IMR-90 (cell line): ENCODE measurements at regions not wholly inside any gene's neighbourhood (a gene's known extent, or its start where the extent isn't known, plus 50 kb on each side); places are given as distances from the start of the nearest gene placed in this dataset.

Experiments used
- ATAC-seq: fragments of 200-7000 bp; cut with Tn5 transposase; 2 replicates; pipeline ENCODE4 v1.9.1; 2020; ENCODE audit warnings: low read depth, mild to moderate bottlenecking, moderate library complexity
- BruUV-seq: library from RNA; stranded (reverse); fragments of 400-500 nt; replicated peaks from 2 replicates; lab custom pipeline; 2021; lab: Mats Ljungman, UMichigan
- CTCF ChIA-PET: fragments of 300-600 bp; formaldehyde crosslinking; extraction: SDS; loops from one replicate; lab custom pipeline; 2021; ENCODE audit warnings: antibody characterized with exemption; lab: Yijun Ruan, JAX
- POLR2A ChIA-PET: fragments of 300-600 bp; sonication (Branson Sonifier 250); formaldehyde crosslinking; loops from one replicate; lab custom pipeline; 2022; ENCODE audit warnings: antibody characterized with exemption; ENCODE audit not compliant: unreplicated experiment; lab: Charles Lee
- DNase-seq: peaks from one replicate; pipeline ENCODE4 v3.0.0; 2013
- H2AFZ ChIP-seq: replicated peaks from 2 replicates; pipeline ENCODE3; 2013; ENCODE audit warnings: low read length, mild to moderate bottlenecking; ENCODE audit not compliant: poor library complexity
- H2AK5ac ChIP-seq: 2 replicates; pipeline ENCODE4 v1.6.1; 2013; ENCODE audit warnings: low read depth, low read length, inconsistent platforms
- H2AK9ac ChIP-seq: replicated peaks from 2 replicates; pipeline ENCODE3; 2013; ENCODE audit warnings: mild to moderate bottlenecking, low read depth, low read length, moderate library complexity; ENCODE audit not compliant: poor library complexity
- H2BK120ac ChIP-seq: 2 replicates; pipeline ENCODE4 v1.6.1; 2013; ENCODE audit warnings: low read depth, low read length, inconsistent platforms
- H2BK15ac ChIP-seq: 3 replicates; pipeline ENCODE4 v1.6.1; 2013; ENCODE audit warnings: low read depth, low read length, inconsistent platforms
- H2BK20ac ChIP-seq: 2 replicates; pipeline ENCODE4 v1.6.1; 2013; ENCODE audit warnings: low read depth, mild to moderate bottlenecking, inconsistent platforms, low read length, moderate library complexity
- H2BK5ac ChIP-seq: 2 replicates; pipeline ENCODE4 v1.6.1; 2013; ENCODE audit warnings: mild to moderate bottlenecking, low read depth, low read length, inconsistent platforms; ENCODE audit not compliant: poor library complexity, severe bottlenecking
- H3K14ac ChIP-seq: replicated peaks from 2 replicates; pipeline ENCODE4 v1.6.1; 2013; ENCODE audit warnings: low read depth, low read length, inconsistent platforms
- H3K18ac ChIP-seq: 2 replicates; pipeline ENCODE4 v1.6.1; 2013; ENCODE audit warnings: low read depth, low read length, control low read depth
- H3K23ac ChIP-seq: 2 replicates; pipeline ENCODE4 v1.6.1; 2013; ENCODE audit warnings: low read depth, low read length, inconsistent platforms
- H3K27ac ChIP-seq: 2 replicates; pipeline ENCODE4 v1.5.1; 2013; ENCODE audit warnings: mild to moderate bottlenecking, control low read depth, low read length; ENCODE audit not compliant: insufficient read depth
- H3K27me3 ChIP-seq: 2 replicates; pipeline ENCODE4 v1.6.1; 2013; ENCODE audit warnings: low read length; ENCODE audit not compliant: control insufficient read depth, insufficient read depth
- H3K36me3 ChIP-seq: 2 replicates; pipeline ENCODE4 v1.6.1; 2013; ENCODE audit warnings: low read length, mixed read lengths; ENCODE audit not compliant: control insufficient read depth, insufficient read depth
- H3K4ac ChIP-seq: 2 replicates; pipeline ENCODE4 v1.6.1; 2013; ENCODE audit warnings: low read depth, low read length, inconsistent platforms
- H3K4me1 ChIP-seq: 2 replicates; pipeline ENCODE4 v1.6.1; 2013; ENCODE audit warnings: low read length, mixed read lengths; ENCODE audit not compliant: control insufficient read depth, insufficient read depth
- H3K4me2 ChIP-seq: 2 replicates; pipeline ENCODE4 v1.6.1; 2013; ENCODE audit warnings: low read depth, mild to moderate bottlenecking, control low read depth, low read length, moderate library complexity
- H3K4me3 ChIP-seq: 2 replicates; pipeline ENCODE4 v1.5.1; 2013; ENCODE audit warnings: low read depth, mild to moderate bottlenecking, control low read depth, low read length, moderate library complexity; ENCODE audit not compliant: insufficient read depth
- H3K56ac ChIP-seq: 2 replicates; pipeline ENCODE4 v1.6.1; 2013; ENCODE audit warnings: low read length, inconsistent platforms; ENCODE audit not compliant: insufficient read depth; ENCODE audit errors: extremely low read depth
- H3K79me1 ChIP-seq, 2 experiments: 2 replicates each; pipeline ENCODE4 v1.6.1; 2013; ENCODE audit warnings: low read length in 2 of 2, inconsistent platforms in 1 of 2, low read depth in 1 of 2
- H3K9ac ChIP-seq: 2 replicates; pipeline ENCODE4 v1.6.1; 2013; ENCODE audit warnings: low read depth, low read length, control low read depth
- H3K9me1 ChIP-seq: 2 replicates; pipeline ENCODE4 v1.6.1; 2013; ENCODE audit warnings: low read length, inconsistent platforms; ENCODE audit not compliant: insufficient read depth
- H3K9me3 ChIP-seq: 2 replicates; pipeline ENCODE4 v1.6.1; 2013; ENCODE audit warnings: low read length; ENCODE audit not compliant: control insufficient read depth, insufficient read depth
- H4K20me1 ChIP-seq: 2 replicates; pipeline ENCODE4 v1.6.1; 2013; ENCODE audit warnings: low read length, inconsistent platforms; ENCODE audit not compliant: insufficient read depth
- H4K5ac ChIP-seq: 2 replicates; pipeline ENCODE4 v1.6.1; 2013; ENCODE audit warnings: mild to moderate bottlenecking, low read depth, low read length, control low read depth
- H4K8ac ChIP-seq, 2 experiments: 2 replicates each; pipeline ENCODE4 v1.6.1; 2013; ENCODE audit warnings: low read depth in 2 of 2, low read length in 2 of 2, control low read depth in 1 of 2, inconsistent platforms in 1 of 2
- H4K91ac ChIP-seq: 2 replicates; pipeline ENCODE4 v1.6.1; 2013; ENCODE audit warnings: low read depth, low read length, inconsistent platforms; ENCODE audit not compliant: insufficient read depth
- CEBPB ChIP-seq: IDR thresholded peaks from 2 replicates; pipeline ENCODE4 v1.6.1; 2012; ENCODE audit warnings: low read depth, low read length, improper control_type of control experiment
- CHD1 ChIP-seq: IDR thresholded peaks from 2 replicates; pipeline ENCODE4 v1.6.1; 2012; ENCODE audit warnings: low read depth, low read length, improper control_type of control experiment
- FOS ChIP-seq: fragments of 150-350 bp; IDR thresholded peaks from 2 replicates; pipeline ENCODE4 v1.6.1; 2016; ENCODE audit warnings: low read depth, low read length
- MAFK ChIP-seq: IDR thresholded peaks from 2 replicates; pipeline ENCODE4 v1.6.1; 2012; ENCODE audit warnings: low read depth, low read length, improper control_type of control experiment
- MXI1 ChIP-seq: IDR thresholded peaks from 2 replicates; pipeline ENCODE4 v1.6.1; 2012; ENCODE audit warnings: low read depth, mild to moderate bottlenecking, low read length, moderate library complexity, borderline replicate concordance
- NFE2L2 ChIP-seq: fragments of 150-350 bp; IDR thresholded peaks from 2 replicates; pipeline ENCODE4 v1.6.1; 2016; ENCODE audit warnings: low read depth, mild to moderate bottlenecking, low read length
- POLR2A ChIP-seq: IDR thresholded peaks from 2 replicates; pipeline ENCODE4 v1.6.1; 2012; ENCODE audit warnings: mild to moderate bottlenecking, low read depth, low read length
- RAD21 ChIP-seq: IDR thresholded peaks from 2 replicates; pipeline ENCODE4 v1.6.1; 2012; ENCODE audit warnings: low read length, improper control_type of control experiment
- RCOR1 ChIP-seq: IDR thresholded peaks from 2 replicates; pipeline ENCODE4 v1.6.1; 2012; ENCODE audit warnings: mild to moderate bottlenecking, low read length, improper control_type of control experiment; ENCODE audit not compliant: insufficient replicate concordance
- RFX5 ChIP-seq: IDR thresholded peaks from 2 replicates; pipeline ENCODE4 v1.8.0; 2012; ENCODE audit warnings: low read depth, mild to moderate bottlenecking, low read length, moderate library complexity
- WGBS, 2 experiments: methylation state at CpG; one replicate each; pipeline versions ENCODE4 v1.1.5 to v1.1.7; 2013; ENCODE audit warnings: missing lambda C conversion rate in 2 of 2; ENCODE audit not compliant: insufficient read length in 1 of 2; ENCODE audit errors: extremely low coverage in 2 of 2; 5-methylcytosine and 5-hydroxymethylcytosine counted together
- dilution Hi-C: fragments of 300-500 bp; cut with HindIII; formaldehyde crosslinking; loops from one replicate; pipeline ENCODE4 v1.14.3; 2018; ENCODE audit warnings: low sequenced_read_pairs; ENCODE audit not compliant: unreplicated experiment
- in situ Hi-C: fragments of 300-500 bp; cut with MboI; formaldehyde crosslinking; loops from 3 replicates; pipeline ENCODE4 v1.14.3; 2019; ENCODE audit warnings: low sequenced_read_pairs, inconsistent platforms, mixed read lengths
- intact Hi-C: fragments of 100-400 bp; cut with micrococcal nuclease; formaldehyde crosslinking; loops from 2 replicates; pipeline ENCODE4 v1.10.0; 2022
- TF ChIP-seq, protein P1 (sequence below): fragments of 150-350 bp; IDR thresholded peaks from 2 replicates; pipeline ENCODE4 v1.6.1; 2016; ENCODE audit warnings: low read depth, mild to moderate bottlenecking, low read length, moderate library complexity, borderline replicate concordance
- TF ChIP-seq, protein P2 (sequence below): fragments of 150-350 bp; IDR thresholded peaks from 2 replicates; pipeline ENCODE4 v1.6.1; 2017; ENCODE audit warnings: mild to moderate bottlenecking, antibody characterized with exemption, low read length, low read depth
- TF ChIP-seq, protein P3 (sequence below): conservative IDR thresholded peaks from 2 replicates; pipeline ENCODE4 v1.5.1; 2012; ENCODE audit warnings: mild to moderate bottlenecking, low read depth, low read length, improper control_type of control experiment

GRCh38 chr6:139922236-139922635, 547.8 kb upstream of the CITED2 start (continued):
- TF ChIP-seq, protein P1, sequence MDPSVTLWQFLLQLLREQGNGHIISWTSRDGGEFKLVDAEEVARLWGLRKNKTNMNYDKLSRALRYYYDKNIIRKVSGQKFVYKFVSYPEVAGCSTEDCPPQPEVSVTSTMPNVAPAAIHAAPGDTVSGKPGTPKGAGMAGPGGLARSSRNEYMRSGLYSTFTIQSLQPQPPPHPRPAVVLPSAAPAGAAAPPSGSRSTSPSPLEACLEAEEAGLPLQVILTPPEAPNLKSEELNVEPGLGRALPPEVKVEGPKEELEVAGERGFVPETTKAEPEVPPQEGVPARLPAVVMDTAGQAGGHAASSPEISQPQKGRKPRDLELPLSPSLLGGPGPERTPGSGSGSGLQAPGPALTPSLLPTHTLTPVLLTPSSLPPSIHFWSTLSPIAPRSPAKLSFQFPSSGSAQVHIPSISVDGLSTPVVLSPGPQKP, result no peak
- TF ChIP-seq CHD1 (no peak), NFE2L2 (no peak)

GRCh38 chr6:139920776-139921100, 546.3 kb upstream of the CITED2 start:
- CTCF ChIA-PET, result no interaction called here
- H3K4me2 ChIP-seq, result no peak overlapping the region
- H4K20me1 ChIP-seq, result no peaks in the 10 kb centered on the region
- no peaks in the 10 kb centered on the region for H3K9me1 ChIP-seq
- H3K27ac ChIP-seq, result no peak overlapping the region
- in situ Hi-C loops (no loop called here), intact Hi-C loops (no loop called here), dilution Hi-C loops (no loop called here)
- no peak overlapping the region for H2AK9ac ChIP-seq
- no peak overlapping the region for H2AFZ ChIP-seq
- H2BK20ac ChIP-seq, result no peak overlapping the region
- H3K14ac ChIP-seq, result 0 out of 2 replicates have a peak overlapping the region, but pooled peaks have one; percentile 55
- no peak overlapping the region for H3K9ac ChIP-seq
- H3K18ac ChIP-seq, result no peak overlapping the region
- H4K8ac ChIP-seq, result peak overlapping the region in 1 of 2 experiments; percentile 15; a peak in 1 of 4 replicates
- peak overlapping the region; percentile 40; the same call in 1 of the 2 replicates for H3K4ac ChIP-seq
- no peak for TF ChIP-seq CEBPB
- TF ChIP-seq MXI1, result no peak
- TF ChIP-seq, protein P2, sequence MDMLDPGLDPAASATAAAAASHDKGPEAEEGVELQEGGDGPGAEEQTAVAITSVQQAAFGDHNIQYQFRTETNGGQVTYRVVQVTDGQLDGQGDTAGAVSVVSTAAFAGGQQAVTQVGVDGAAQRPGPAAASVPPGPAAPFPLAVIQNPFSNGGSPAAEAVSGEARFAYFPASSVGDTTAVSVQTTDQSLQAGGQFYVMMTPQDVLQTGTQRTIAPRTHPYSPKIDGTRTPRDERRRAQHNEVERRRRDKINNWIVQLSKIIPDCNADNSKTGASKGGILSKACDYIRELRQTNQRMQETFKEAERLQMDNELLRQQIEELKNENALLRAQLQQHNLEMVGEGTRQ, result no peak
- no peak for TF ChIP-seq RCOR1
- TF ChIP-seq FOS, result no peak
- TF ChIP-seq RFX5, result no peak
- TF ChIP-seq MAFK, result no peak
- no peak for TF ChIP-seq CHD1
- TF ChIP-seq, protein P3, sequence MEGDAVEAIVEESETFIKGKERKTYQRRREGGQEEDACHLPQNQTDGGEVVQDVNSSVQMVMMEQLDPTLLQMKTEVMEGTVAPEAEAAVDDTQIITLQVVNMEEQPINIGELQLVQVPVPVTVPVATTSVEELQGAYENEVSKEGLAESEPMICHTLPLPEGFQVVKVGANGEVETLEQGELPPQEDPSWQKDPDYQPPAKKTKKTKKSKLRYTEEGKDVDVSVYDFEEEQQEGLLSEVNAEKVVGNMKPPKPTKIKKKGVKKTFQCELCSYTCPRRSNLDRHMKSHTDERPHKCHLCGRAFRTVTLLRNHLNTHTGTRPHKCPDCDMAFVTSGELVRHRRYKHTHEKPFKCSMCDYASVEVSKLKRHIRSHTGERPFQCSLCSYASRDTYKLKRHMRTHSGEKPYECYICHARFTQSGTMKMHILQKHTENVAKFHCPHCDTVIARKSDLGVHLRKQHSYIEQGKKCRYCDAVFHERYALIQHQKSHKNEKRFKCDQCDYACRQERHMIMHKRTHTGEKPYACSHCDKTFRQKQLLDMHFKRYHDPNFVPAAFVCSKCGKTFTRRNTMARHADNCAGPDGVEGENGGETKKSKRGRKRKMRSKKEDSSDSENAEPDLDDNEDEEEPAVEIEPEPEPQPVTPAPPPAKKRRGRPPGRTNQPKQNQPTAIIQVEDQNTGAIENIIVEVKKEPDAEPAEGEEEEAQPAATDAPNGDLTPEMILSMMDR, result no peak
- no peak for TF ChIP-seq NFE2L2
- TF ChIP-seq POLR2A, result no peak
- no peak for TF ChIP-seq RAD21
- no peaks in the 10 kb centered on the region for H3K79me1 ChIP-seq
- DNase-seq (no peak), ATAC-seq (no peak)
- no peaks in the 10 kb centered on the region for H3K9me3 ChIP-seq
- POLR2A ChIA-PET, result no interaction called here
- peak overlapping the region; percentile 14; the same call in 1 of the 2 replicates for H2BK120ac ChIP-seq
- H4K91ac ChIP-seq, result no peak overlapping the region
- no peak overlapping the region for H3K23ac ChIP-seq
- peaks cover 3% of the 10 kb centered on the region; the same call in 1 of the 2 replicates for H3K4me1 ChIP-seq
- H3K36me3 ChIP-seq, result no peaks in the 10 kb centered on the region
- H2BK5ac ChIP-seq, result no peak overlapping the region
- no CpG with 5 or more reads among the region's 2 CpGs for WGBS, 2 experiments
- BruUV-seq, result no TSS peak
- H3K27me3 ChIP-seq, result no peaks in the 10 kb centered on the region
- H2AK5ac ChIP-seq, result no peak overlapping the region
- no peak overlapping the region for H2BK15ac ChIP-seq
- no peak overlapping the region for H3K56ac ChIP-seq
- H4K5ac ChIP-seq, result no peak overlapping the region
- no peak overlapping the region for H3K4me3 ChIP-seq
